Stomach (tissue), 4 donors: ENCODE measurements at regions not wholly inside any gene's neighbourhood (a gene's known extent, or its start where the extent isn't known, plus 50 kb on each side); places are given as distances from the start of the nearest gene placed in this dataset.

ENCODE experiments used
- POLR2A ChIP-seq, 4 donors: fragments of 450-650 bp; IDR thresholded peaks; one replicate each; pipeline ENCODE4 v1.6.1; 2016; ENCODE audit warnings: antibody characterized with exemption in 4 of 4, control low read depth in 2 of 4, mild to moderate bottlenecking in 1 of 4, moderate library complexity in 1 of 4
- POLR2AphosphoS5 ChIP-seq, 3 donors: sonication (generic); formaldehyde crosslinking; IDR thresholded peaks; one replicate each; pipeline ENCODE4 v1.6.1; 2016; ENCODE audit warnings: antibody characterized with exemption in 3 of 3
- TF ChIP-seq, protein P1 (sequence below), 7 experiments: fragments of 450-650 bp in 4 of 7; fragments of 200-600 bp in 3 of 7; sonication (generic) in 3 of 7; IDR thresholded peaks; one replicate each; pipeline ENCODE4 v1.5.1; 2016 to 2019; ENCODE audit warnings: antibody characterized with exemption in 7 of 7, control low read depth in 2 of 7, mild to moderate bottlenecking in 1 of 7

GRCh38 chr16:51392521-51393187 lies 241.6 kb upstream of the SALL1 start:
- TF ChIP-seq, protein P1, sequence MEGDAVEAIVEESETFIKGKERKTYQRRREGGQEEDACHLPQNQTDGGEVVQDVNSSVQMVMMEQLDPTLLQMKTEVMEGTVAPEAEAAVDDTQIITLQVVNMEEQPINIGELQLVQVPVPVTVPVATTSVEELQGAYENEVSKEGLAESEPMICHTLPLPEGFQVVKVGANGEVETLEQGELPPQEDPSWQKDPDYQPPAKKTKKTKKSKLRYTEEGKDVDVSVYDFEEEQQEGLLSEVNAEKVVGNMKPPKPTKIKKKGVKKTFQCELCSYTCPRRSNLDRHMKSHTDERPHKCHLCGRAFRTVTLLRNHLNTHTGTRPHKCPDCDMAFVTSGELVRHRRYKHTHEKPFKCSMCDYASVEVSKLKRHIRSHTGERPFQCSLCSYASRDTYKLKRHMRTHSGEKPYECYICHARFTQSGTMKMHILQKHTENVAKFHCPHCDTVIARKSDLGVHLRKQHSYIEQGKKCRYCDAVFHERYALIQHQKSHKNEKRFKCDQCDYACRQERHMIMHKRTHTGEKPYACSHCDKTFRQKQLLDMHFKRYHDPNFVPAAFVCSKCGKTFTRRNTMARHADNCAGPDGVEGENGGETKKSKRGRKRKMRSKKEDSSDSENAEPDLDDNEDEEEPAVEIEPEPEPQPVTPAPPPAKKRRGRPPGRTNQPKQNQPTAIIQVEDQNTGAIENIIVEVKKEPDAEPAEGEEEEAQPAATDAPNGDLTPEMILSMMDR (IDR thresholded peaks at IDR 0.05): no peak
- TF ChIP-seq POLR2A (IDR thresholded peaks at IDR 0.05) (no peak), POLR2AphosphoS5 (IDR thresholded peaks at IDR 0.05) (no peak)
